ENCODE measurements at regions not wholly inside any gene's neighbourhood (a gene's known extent, or its start where the extent isn't known, plus 50 kb on each side); places are given as distances from the start of the nearest gene placed in this dataset.
"Not testable (repeated sequence)": the region's sequence is repeated elsewhere in the genome, so short reads cannot be mapped to it uniquely, and the experiment has no call there.

DNA sequence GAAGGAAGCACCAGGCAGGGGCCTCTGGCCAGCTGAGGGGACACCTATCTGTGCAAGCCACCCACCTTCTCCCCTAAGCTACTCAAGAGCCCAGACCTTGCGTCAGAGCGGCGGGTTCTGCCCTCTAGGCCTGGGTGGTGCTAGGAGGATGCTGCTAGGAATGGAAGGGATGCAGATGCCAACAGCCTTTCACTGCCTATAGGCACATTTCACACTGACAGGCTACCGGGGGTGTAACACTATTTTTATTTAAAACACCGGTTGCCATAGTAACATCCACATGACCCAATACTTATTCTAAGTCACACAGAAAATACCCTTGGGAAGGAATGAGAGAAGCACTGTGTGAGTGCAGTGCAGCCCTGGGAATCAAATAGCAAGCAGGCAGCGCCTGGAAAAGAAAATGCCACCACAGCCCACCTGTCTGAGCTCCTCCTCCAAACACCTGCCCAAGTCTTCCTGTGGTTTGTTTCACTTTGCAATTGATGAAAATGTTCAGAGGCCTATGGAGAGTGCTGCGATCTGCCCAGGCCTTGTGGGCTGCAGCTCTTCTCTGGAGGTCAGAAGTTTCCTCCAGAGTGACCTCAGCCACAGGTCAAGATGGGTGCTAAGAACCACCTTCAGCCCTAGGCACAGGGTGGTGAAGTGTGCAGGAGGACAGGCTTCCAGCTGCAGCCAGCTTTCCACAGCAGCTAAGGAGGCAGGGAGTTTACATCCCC, 113.5 kb upstream of the TOPAZ1 start:
- DNase-seq (ENCODE audit: low read depth in 2 of 2), result no peak

DNA sequence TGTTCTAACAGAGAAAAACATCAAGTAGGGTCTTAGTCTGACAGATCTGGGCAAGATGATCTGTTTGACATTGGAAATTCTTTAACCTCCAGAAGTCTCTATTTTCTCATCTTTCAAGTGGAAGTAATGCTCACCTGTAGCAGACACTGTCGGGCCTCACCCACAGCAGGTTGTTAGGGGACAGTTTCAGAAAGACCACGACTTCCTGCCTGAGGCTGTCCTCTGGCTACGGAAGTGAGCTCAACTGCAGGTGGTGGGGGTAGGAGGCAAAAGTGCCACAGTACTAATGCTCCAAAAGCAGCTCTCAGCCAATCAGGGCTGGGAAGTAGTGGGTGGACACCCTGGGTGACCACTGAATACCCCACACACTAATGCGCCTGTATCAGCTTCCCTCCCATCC, 111.4 kb upstream of the TOPAZ1 start:
- DNase-seq (ENCODE audit: low read depth in 2 of 2), result no peak

- no peak for DNase-seq (ENCODE audit: low read depth in 2 of 2)
Measured at GRCh38 chr3:44132061-44132460, 109.6 kb upstream of the TOPAZ1 start.

DNA sequence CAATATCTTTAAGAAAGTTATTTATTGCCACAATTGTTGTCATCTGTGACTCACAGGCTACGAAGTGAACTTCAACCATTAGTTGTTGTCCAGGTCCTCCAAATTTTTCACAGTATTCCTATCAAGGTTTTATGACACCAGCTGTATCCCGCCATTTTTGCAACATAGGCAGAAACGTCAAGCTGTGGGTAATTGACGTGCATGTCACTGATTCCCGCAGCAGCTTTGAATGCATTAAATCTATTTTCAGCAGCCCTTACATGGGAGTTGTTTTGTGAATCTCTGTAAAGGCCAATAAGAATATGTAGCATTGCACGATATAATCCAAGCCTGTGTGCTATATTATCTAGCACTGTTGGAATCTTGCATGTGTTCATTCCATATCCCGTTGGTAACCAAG, 109.1 kb upstream of the TOPAZ1 start:
- DNase-seq (ENCODE audit: low read depth in 2 of 2), result no peak

GRCh38 chr3:44136421-44136820, 105.3 kb upstream of the TOPAZ1 start:
- DNase-seq (ENCODE audit: low read depth in 2 of 2), result no peak

- no peak for DNase-seq (ENCODE audit: low read depth in 2 of 2)
Measured at GRCh38 chr3:44146073-44146472, 95.6 kb upstream of the TOPAZ1 start.

GRCh38 chr3:44159696-44160300, 81.9 kb upstream of the TOPAZ1 start:
- DNase-seq (ENCODE audit: low read depth in 2 of 2), result no peak

DNA sequence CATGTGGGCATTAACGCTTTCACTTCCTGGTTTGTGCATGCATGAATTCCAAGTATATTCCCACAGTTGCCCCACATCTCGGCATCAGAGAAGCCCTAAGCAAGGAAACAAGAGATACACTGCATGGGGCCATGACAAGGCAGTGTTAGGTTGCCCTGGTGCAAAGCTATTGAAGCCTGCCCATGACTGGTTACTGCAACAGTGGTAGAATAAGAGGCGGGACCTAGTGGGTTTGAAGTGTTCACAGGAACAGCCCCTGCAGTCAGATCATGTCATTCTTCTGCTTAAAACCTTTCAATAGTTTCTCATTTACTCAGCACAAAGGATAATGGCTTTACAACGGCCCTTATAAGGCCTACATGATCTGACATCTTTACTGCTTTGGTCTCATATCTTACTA, 80.9 kb upstream of the TOPAZ1 start:
- no peak for DNase-seq (ENCODE audit: low read depth in 2 of 2)

DNA sequence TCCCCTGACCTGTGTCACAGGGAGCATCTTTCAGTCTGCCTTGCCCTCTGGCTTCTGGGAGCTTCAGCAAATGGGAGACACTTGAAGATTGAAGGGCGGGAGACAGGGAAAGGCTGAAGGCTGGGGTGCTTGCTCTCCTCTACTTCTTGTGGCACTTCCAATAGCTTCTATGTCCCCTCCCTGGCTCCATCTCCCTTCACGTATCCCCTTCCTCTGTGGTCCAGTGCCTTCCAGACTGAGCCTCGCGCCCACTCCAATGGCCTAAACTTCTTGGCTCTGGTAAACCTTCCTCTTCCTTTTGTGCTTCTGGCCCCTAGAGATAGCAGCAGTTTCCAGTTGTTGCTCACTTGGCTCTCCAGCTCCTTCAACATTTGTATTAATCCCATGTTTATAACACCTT, 69.8 kb upstream of the TOPAZ1 start:
- DNase-seq (ENCODE audit: low read depth in 2 of 2), result no peak

DNA sequence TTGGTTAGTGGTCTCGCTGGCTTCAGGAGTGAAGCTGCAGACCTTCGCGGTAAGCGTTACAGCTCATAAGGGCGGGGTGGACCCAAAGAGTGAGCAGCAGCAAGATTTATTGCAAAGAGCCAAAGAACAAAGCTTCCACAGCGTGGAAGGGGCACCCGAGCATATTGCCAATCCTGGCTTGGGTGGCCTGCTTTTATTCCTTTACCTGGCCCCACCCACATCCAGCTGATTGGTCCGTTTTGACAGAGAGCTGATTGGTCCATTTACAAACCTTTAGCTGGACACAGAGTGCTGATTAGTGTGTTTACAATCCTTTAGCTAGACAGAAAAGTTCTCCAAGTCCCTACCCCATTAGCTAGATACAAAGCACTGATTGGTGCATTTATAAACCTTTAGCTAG, 69.0 kb upstream of the TOPAZ1 start:
- DNase-seq (ENCODE audit: low read depth in 2 of 2), result not testable (repeated sequence)

- no peak for DNase-seq (ENCODE audit: low read depth in 2 of 2)
Measured at GRCh38 chr3:44173263-44173662, 68.4 kb upstream of the TOPAZ1 start.

- no peak for DNase-seq (ENCODE audit: low read depth in 2 of 2)
Measured at GRCh38 chr3:44175070-44175469, 66.6 kb upstream of the TOPAZ1 start.

DNA sequence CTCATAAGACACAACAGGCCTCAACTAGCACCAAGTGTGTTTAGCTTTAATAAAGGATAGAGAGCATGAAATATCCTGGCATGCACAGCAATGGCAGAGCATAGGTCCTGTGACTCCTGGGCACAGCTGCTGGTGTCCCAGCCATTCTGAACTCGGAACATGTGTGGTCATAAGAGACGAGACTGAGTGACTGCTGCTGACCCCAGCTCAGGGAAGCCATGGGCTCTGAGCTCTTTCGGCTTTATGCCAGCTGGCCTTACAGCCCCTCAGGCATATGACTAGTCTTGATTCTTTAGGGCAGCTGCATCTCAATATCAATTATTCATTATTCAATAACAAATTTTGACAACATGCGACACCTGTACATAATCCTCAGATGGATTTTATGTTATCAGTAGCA, 62.4 kb upstream of the TOPAZ1 start:
- no peak for DNase-seq (ENCODE audit: low read depth in 2 of 2)

DNA sequence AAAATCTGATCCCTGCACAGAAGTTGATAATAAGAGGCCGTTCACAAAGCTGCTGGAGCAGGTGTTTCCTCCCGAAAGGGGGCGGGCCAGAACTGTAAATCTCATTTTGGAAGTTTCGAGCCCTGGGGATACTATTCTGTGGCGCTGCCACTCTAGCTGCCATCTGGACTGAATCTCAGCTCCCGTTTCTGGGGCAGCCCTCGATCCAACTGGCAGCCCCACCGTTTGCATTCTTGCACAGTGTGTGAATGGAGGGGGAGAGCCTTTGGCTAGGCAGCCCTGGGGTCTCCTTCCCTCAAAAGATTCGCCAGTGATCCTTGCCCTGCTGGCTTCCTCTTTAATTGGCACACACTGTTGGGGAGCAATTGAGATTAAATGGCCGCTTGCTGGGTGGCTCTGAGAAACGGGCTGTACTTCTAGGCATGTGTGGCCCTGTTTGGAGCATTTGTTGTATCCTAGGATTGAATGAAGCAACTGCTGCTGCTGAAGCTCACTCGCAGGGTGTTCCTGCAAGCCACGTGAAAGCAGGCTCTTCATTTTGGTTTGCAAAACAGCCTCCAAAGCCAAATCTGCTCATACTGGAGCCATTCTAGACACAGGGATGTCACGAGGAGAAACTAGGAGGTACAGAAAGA, 57.2 kb upstream of the TOPAZ1 start:
- DNase-seq (ENCODE audit: low read depth in 2 of 2), result no peak

- DNase-seq (ENCODE audit: low read depth in 2 of 2), result no peak
Measured at GRCh38 chr3:44185396-44185915, 56.2 kb upstream of the TOPAZ1 start.

- no peak for DNase-seq (ENCODE audit: low read depth in 2 of 2)
Measured at GRCh38 chr3:44186111-44186672, 55.5 kb upstream of the TOPAZ1 start.

- DNase-seq (ENCODE audit: low read depth in 2 of 2), result no peak
Measured at GRCh38 chr3:44186712-44187111, 55.0 kb upstream of the TOPAZ1 start.
